ENCODE measurements at regions not wholly inside any gene's neighbourhood (a gene's known extent, or its start where the extent isn't known, plus 50 kb on each side); places are given as distances from the start of the nearest gene placed in this dataset.

- H3K18ac ChIP-seq (ENCODE audit: insufficient read length, low read depth, low read length): no peak overlapping the region
- no peaks in the 10 kb centered on the region for H3K9me3 Mint-ChIP-seq
- H3T11ph ChIP-seq (ENCODE audit: low read length): no peak overlapping the region
- H2AFZ ChIP-seq (ENCODE audit: low read length): no peak overlapping the region
- no peak overlapping the region for H4K8ac ChIP-seq (replicated peaks; ENCODE audit: insufficient read length, low read depth, low read length)
- H3K27me3 Mint-ChIP-seq (ENCODE audit: low read depth): peaks cover 13% of the 10 kb centered on the region; the same call in 1 of the 2 replicates
- no peaks in the 10 kb centered on the region for H4K20me1 ChIP-seq (ENCODE audit: control insufficient read depth, insufficient read depth, insufficient read length)
- H2BK5ac ChIP-seq (ENCODE audit: insufficient read length, low read length): no peak overlapping the region
- no peak overlapping the region for H3K56ac ChIP-seq (ENCODE audit: insufficient read length, low read depth, low read length)
- no peak overlapping the region for H2BK12ac ChIP-seq (ENCODE audit: insufficient read length, low read depth, low read length)
- no peak overlapping the region for H3K9ac ChIP-seq (ENCODE audit: extremely low read depth, insufficient read length, low read length)
- no peak overlapping the region; the same call in 1 of the 2 replicates for H2BK15ac ChIP-seq (ENCODE audit: low read depth, low read length)
- no peak overlapping the region for H3K4me2 ChIP-seq (ENCODE audit: insufficient read depth, insufficient read length, low read length)
- H3K27me3 ChIP-seq (ENCODE audit: insufficient read depth, low read length): no peaks in the 10 kb centered on the region
- no peak overlapping the region for H2BK20ac ChIP-seq (ENCODE audit: low read depth, low read length, poor library complexity, severe bottlenecking)
- no peaks in the 10 kb centered on the region for H3K4me1 ChIP-seq (ENCODE audit: insufficient read depth, low read length)
- H3K9me3 ChIP-seq (ENCODE audit: control insufficient read depth, low read depth, low read length): no peaks in the 10 kb centered on the region
- H3K36me3 Mint-ChIP-seq (ENCODE audit: insufficient read depth in 1 of 3, low read depth in 3 of 3): no peaks in the 10 kb centered on the region
- H2BK120ac ChIP-seq (ENCODE audit: low read depth, low read length, poor library complexity, severe bottlenecking): no peak overlapping the region
- no peak overlapping the region for H3K14ac ChIP-seq (ENCODE audit: insufficient read depth, low read length)
- no peak overlapping the region for H3K27ac ChIP-seq (ENCODE audit: insufficient read length, low read depth, low read length)
- no peaks in the 10 kb centered on the region for H3K23me2 ChIP-seq (ENCODE audit: insufficient read length, low read depth, low read length, poor library complexity, severe bottlenecking)
- no peak for DNase-seq
- no peak overlapping the region for H3K4ac ChIP-seq (ENCODE audit: low read depth, low read length)
- WGBS (ENCODE audit: extremely low coverage, insufficient read length, low lambda C conversion rate): no CpG with 5 or more reads among the region's 4 CpGs
- no peak overlapping the region for H4K5ac ChIP-seq (ENCODE audit: insufficient read length, low read depth, low read length)
- no peak overlapping the region for H3K23ac ChIP-seq (ENCODE audit: insufficient read length, low read depth, low read length)
- H3K79me2 ChIP-seq (ENCODE audit: insufficient read depth, low read length): no peaks in the 10 kb centered on the region
- TF ChIP-seq CTCF (conservative IDR thresholded peaks at IDR 0.05): no peak
- H4K91ac ChIP-seq (ENCODE audit: insufficient read length, low read depth, low read length): no peak overlapping the region
- H3K79me1 ChIP-seq (ENCODE audit: insufficient read depth, low read depth, low read length, poor library complexity, severe bottlenecking): no peaks in the 10 kb centered on the region
- no peak overlapping the region for H2AK5ac ChIP-seq (ENCODE audit: insufficient read length, low read length)
- no peak overlapping the region for H3K4me3 Mint-ChIP-seq
- no peak overlapping the region; a peak in 1 of 7 replicates for H3K27ac Mint-ChIP-seq
- no peaks in the 10 kb centered on the region for H3K4me1 Mint-ChIP-seq
These were observed 52.4 kb upstream of the MRPS22 start for GRCh38 chr3:139291276-139292051.
